ENCODE measurements at regions not wholly inside any gene's neighbourhood (a gene's known extent, or its start where the extent isn't known, plus 50 kb on each side); places are given as distances from the start of the nearest gene placed in this dataset.

DNA sequence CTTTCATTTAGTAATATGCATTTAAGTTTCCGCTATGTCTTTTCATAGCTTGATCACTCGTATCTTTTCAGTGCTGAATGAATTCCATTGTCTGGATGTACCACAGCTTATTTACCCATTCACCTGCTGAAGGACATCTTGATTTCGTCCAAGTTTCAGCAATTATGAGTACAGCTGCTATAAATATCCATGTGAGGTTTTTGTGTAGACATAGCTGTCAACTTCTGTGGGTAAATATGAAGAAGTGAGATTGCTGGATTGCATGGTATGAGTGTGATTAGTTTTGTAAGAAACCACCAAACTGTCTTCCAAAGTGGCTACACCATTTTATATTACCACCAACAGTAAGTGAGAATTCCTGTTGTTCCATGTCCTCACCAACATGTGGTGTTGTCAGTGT lies 79.2 kb upstream of the STMND1 start:
- no peaks in the 10 kb centered on the region for H3K36me3 Mint-ChIP-seq (ENCODE audit: low read depth)
- no peaks in the 10 kb centered on the region for H3K4me1 Mint-ChIP-seq (ENCODE audit: low read depth)
- H3K27me3 Mint-ChIP-seq (ENCODE audit: insufficient read depth): peaks cover 34% of the 10 kb centered on the region
- H3K4me3 Mint-ChIP-seq: no peak overlapping the region
- intact Hi-C loops (cut with micrococcal nuclease): no loop called here
- H3K27ac Mint-ChIP-seq: no peak overlapping the region
- peaks cover 4% of the 10 kb centered on the region for H3K9me3 Mint-ChIP-seq
- DNase-seq (ENCODE audit: low spot score): no peak

GRCh38 chr6:17021539-17021889 lies 80.3 kb upstream of the STMND1 start:
- H3K4me1 Mint-ChIP-seq (ENCODE audit: low read depth): peaks cover 3% of the 10 kb centered on the region
- H3K9me3 Mint-ChIP-seq: peaks cover 4% of the 10 kb centered on the region
- intact Hi-C loops (cut with micrococcal nuclease): no loop called here
- peaks cover 44% of the 10 kb centered on the region for H3K27me3 Mint-ChIP-seq (ENCODE audit: insufficient read depth)
- H3K27ac Mint-ChIP-seq: no peak overlapping the region
- no peak overlapping the region for H3K4me3 Mint-ChIP-seq
- no peaks in the 10 kb centered on the region for H3K36me3 Mint-ChIP-seq (ENCODE audit: low read depth)
- no peak for DNase-seq (ENCODE audit: low spot score)

DNA sequence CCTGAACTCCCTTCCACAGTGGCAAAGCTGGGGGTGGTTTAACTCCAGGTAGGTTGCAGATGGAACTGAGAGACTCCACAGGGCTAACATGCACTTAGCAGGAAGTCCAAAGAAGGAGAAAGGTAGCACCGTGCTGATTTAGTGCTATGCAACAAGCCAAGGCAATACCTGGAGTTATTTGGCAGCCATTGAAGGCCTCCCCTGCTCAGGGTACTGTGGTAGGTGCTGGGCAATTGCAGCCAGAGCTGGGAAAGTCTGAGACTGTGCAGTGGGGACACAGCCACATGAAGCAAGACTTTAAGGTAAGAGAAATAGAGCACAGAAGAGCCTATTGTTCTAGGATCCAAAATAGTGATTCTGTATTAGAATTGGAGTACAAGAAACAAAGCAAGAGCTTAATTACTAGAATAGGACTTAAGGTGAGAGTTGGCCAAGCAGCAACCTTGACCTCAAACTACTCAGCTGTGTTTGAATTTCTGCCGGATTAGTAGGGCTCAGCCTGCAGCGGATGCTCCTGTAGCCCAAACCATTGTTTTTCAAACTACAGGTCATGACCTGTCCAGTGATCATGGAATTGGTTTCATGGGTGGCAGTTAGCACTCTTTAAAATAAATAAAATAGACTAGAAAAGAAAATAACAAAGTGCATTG lies 80.8 kb upstream of the STMND1 start:
- H3K4me3 Mint-ChIP-seq: no peak overlapping the region
- H3K27me3 Mint-ChIP-seq (ENCODE audit: insufficient read depth): peaks cover 46% of the 10 kb centered on the region
- no peak overlapping the region for H3K27ac Mint-ChIP-seq
- intact Hi-C loops (cut with micrococcal nuclease): no loop called here
- H3K9me3 Mint-ChIP-seq: peaks cover 4% of the 10 kb centered on the region
- no peak for DNase-seq (ENCODE audit: low spot score)
- H3K4me1 Mint-ChIP-seq (ENCODE audit: low read depth): peaks cover 6% of the 10 kb centered on the region
- H3K36me3 Mint-ChIP-seq (ENCODE audit: low read depth): no peaks in the 10 kb centered on the region

- Mint-ChIP-seq H3K4me3 (no peak overlapping the region), H3K27me3 (ENCODE audit: insufficient read depth) (peaks cover 58% of the 10 kb centered on the region), H3K36me3 (ENCODE audit: low read depth) (peaks cover 2% of the 10 kb centered on the region), H3K4me1 (ENCODE audit: low read depth) (peaks cover 17% of the 10 kb centered on the region), H3K9me3 (peaks cover 8% of the 10 kb centered on the region), H3K27ac (no peak overlapping the region)
- intact Hi-C loops (cut with micrococcal nuclease): loop anchor here (5.0 to 10.0 kb wide), 3 partner anchors 181 to 1246 kb away; partner anchors contain the start of gene DEK
- no peak for DNase-seq (ENCODE audit: low spot score)
Observed at GRCh38 chr6:17018425-17018824, 83.4 kb upstream of the STMND1 start.

- no peak overlapping the region for H3K4me3 Mint-ChIP-seq
- peaks cover 17% of the 10 kb centered on the region for H3K4me1 Mint-ChIP-seq (ENCODE audit: low read depth)
- no peak for DNase-seq (ENCODE audit: low spot score)
- H3K27ac Mint-ChIP-seq: no peak overlapping the region
- intact Hi-C loops (cut with micrococcal nuclease): loop anchor here (5.0 to 10.0 kb wide), 3 partner anchors 180 to 1247 kb away; partner anchors contain the start of gene DEK
- H3K36me3 Mint-ChIP-seq (ENCODE audit: low read depth): peaks cover 2% of the 10 kb centered on the region
- peaks cover 8% of the 10 kb centered on the region for H3K9me3 Mint-ChIP-seq
- H3K27me3 Mint-ChIP-seq (ENCODE audit: insufficient read depth): peaks cover 58% of the 10 kb centered on the region
Observed at GRCh38 chr6:17017416-17017815, 84.4 kb upstream of the STMND1 start.

DNA sequence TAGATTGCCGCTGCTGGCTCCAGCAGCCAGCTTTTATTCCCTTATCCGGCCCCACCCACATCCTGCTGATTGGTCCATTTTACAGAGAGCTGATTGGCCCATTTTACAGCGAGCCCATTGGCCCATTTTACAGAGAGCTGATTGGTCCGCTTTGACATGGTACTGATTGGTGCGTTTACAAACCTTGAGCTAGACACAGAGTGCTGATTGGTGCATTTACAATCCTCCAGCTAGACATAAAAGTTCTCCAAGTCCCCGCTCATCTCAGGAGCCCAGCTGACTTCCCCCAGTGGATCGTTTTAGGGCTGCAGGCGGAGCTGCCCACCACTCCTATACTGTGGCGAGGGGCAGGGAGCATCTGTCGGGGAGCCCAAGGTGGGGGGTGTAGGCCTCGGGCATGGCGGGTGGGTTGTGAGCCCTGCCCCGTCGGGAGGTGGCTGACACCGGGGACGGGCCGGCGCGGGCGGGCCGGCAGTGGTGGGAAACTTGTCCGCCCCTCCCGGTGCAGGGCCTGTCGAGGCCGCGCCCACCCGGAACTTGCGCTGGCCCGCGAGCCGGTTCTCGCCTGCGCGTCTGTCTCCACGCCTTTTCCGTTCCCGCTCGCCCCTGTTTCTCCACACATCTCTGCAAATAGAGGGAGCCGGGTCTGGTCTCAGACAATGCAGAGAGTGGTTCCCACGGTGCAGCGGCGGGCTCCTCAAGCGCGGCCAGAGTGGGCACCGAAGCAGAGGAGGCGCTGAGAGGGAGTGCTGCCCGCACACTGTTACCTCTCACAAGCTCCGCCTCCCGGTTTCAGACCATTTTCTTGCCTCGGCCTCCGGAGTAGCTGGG lies 86.1 kb upstream of the STMND1 start:
- peaks cover 2% of the 10 kb centered on the region for H3K36me3 Mint-ChIP-seq (ENCODE audit: low read depth)

GRCh38 chr6:17015144-17015543 lies 86.7 kb upstream of the STMND1 start:
- peaks cover 8% of the 10 kb centered on the region for H3K9me3 Mint-ChIP-seq
- peaks cover 2% of the 10 kb centered on the region for H3K36me3 Mint-ChIP-seq (ENCODE audit: low read depth)
- no peak overlapping the region for H3K27ac Mint-ChIP-seq
- peaks cover 50% of the 10 kb centered on the region for H3K27me3 Mint-ChIP-seq (ENCODE audit: insufficient read depth)
- peak overlapping the region; percentile 16 for H3K4me3 Mint-ChIP-seq
- DNase-seq (ENCODE audit: low spot score): peak; percentile 14
- intact Hi-C loops (cut with micrococcal nuclease): loop anchor here (1.0 to 10.0 kb wide), 4 partner anchors 64 to 1250 kb away; partner anchors contain the start of gene DEK
- peaks cover 17% of the 10 kb centered on the region for H3K4me1 Mint-ChIP-seq (ENCODE audit: low read depth)

More for the DNA sequence above, 86.1 kb upstream of the STMND1 start:
- H3K4me1 Mint-ChIP-seq (ENCODE audit: low read depth): peaks cover 17% of the 10 kb centered on the region
- intact Hi-C loops (cut with micrococcal nuclease): loop anchor here (1.0 to 10.0 kb wide), 4 partner anchors 64 to 1249 kb away; partner anchors contain the start of gene DEK
- no peak for DNase-seq (ENCODE audit: low spot score)
- H3K27me3 Mint-ChIP-seq (ENCODE audit: insufficient read depth): peaks cover 53% of the 10 kb centered on the region
- peak overlapping the region; percentile 16 for H3K4me3 Mint-ChIP-seq
- no peak overlapping the region for H3K27ac Mint-ChIP-seq
- H3K9me3 Mint-ChIP-seq: peaks cover 8% of the 10 kb centered on the region

DNA sequence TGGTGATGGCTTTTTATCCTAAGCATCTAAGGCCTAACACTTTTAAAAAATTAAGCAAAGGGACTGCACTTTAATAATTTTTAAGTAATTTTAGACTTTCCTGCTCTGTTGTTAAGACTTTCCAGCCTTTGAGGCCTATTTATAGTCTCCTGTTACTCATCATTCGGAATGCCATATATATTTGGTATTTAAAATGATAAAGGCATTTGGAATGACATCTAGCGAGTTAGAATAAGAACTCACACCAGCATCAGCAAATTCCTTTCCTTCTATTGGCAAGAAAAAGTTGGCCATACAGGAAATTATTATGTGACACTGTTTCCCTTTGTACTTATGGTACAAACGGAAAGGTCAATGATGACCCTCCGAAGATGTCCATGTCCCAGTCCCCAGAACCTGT lies 88.1 kb upstream of the STMND1 start:
- peaks cover 17% of the 10 kb centered on the region for H3K4me1 Mint-ChIP-seq (ENCODE audit: low read depth)
- H3K27ac Mint-ChIP-seq: no peak overlapping the region
- H3K36me3 Mint-ChIP-seq (ENCODE audit: low read depth): peaks cover 2% of the 10 kb centered on the region
- peaks cover 36% of the 10 kb centered on the region for H3K27me3 Mint-ChIP-seq (ENCODE audit: insufficient read depth)
- no peak overlapping the region for H3K4me3 Mint-ChIP-seq
- peaks cover 8% of the 10 kb centered on the region for H3K9me3 Mint-ChIP-seq
- intact Hi-C loops (cut with micrococcal nuclease): loop anchor here (10.0 kb wide), 1 partner anchor 1251 kb away; the partner anchor contains the start of gene DEK
- no peak for DNase-seq (ENCODE audit: low spot score)

DNA sequence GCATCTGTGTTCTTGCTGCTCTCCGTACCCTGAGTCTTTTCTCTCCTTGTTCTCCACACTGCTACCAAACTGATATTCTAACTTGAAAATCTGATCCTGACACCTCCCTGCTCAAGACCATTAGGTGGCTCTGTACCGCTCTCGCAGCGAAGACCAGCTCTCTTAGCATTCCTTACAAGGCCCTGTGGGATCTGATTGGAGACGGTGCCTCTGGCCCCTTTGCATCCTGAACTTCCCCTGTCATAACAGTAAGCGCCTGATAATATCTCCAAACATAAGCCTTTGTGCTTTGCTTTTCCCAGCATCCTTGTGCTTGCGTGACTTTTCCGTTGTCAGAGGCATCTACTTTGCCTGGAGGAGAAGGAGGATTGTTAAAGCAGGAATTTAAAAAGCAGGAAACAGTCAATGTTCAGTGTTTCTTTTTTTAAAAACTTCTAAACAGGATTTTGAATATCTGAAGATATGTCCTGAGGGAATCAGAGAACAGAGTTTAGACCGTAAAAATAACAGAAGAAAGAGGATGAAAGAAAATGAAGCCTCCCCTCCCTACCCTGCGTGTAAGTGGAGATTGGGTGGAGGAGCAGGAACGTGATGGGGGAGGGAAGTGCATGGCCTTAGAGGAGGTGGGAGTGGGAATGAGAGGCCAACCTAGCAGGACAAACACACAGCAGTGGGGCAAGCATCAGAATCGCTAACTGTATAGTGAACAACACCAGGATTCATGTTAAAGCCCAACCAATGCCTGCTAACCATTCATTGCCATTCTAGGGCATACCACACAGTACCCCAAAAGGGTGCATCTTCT lies 89.2 kb upstream of the STMND1 start:
- intact Hi-C loops (cut with micrococcal nuclease): loop anchor here (10.0 kb wide), 1 partner anchor 1252 kb away; the partner anchor contains the start of gene DEK
- no peak for DNase-seq (ENCODE audit: low spot score)
- peaks cover 34% of the 10 kb centered on the region for H3K27me3 Mint-ChIP-seq (ENCODE audit: insufficient read depth)
- peaks cover 16% of the 10 kb centered on the region for H3K9me3 Mint-ChIP-seq
- H3K36me3 Mint-ChIP-seq (ENCODE audit: low read depth): peaks cover 2% of the 10 kb centered on the region
- H3K4me3 Mint-ChIP-seq: no peak overlapping the region
- no peak overlapping the region for H3K27ac Mint-ChIP-seq
- H3K4me1 Mint-ChIP-seq (ENCODE audit: low read depth): peaks cover 17% of the 10 kb centered on the region

- peaks cover 28% of the 10 kb centered on the region for H3K27me3 Mint-ChIP-seq (ENCODE audit: insufficient read depth)
- H3K9me3 Mint-ChIP-seq: peaks cover 16% of the 10 kb centered on the region
- H3K36me3 Mint-ChIP-seq (ENCODE audit: low read depth): peaks cover 2% of the 10 kb centered on the region
- intact Hi-C loops (cut with micrococcal nuclease): loop anchor here (10.0 kb wide), 1 partner anchor 1253 kb away; the partner anchor contains the start of gene DEK
- no peak overlapping the region for H3K4me3 Mint-ChIP-seq
- H3K27ac Mint-ChIP-seq: no peak overlapping the region
- DNase-seq (ENCODE audit: low spot score): no peak
- H3K4me1 Mint-ChIP-seq (ENCODE audit: low read depth): peaks cover 17% of the 10 kb centered on the region
Observed at GRCh38 chr6:17011985-17012384, 89.9 kb upstream of the STMND1 start.

GRCh38 chr6:17007749-17008148 lies 94.1 kb upstream of the STMND1 start:
- H3K36me3 Mint-ChIP-seq (ENCODE audit: low read depth): no peaks in the 10 kb centered on the region
- no peak for DNase-seq (ENCODE audit: low spot score)
- intact Hi-C loops (cut with micrococcal nuclease): no loop called here
- H3K27me3 Mint-ChIP-seq (ENCODE audit: insufficient read depth): peaks cover 14% of the 10 kb centered on the region
- H3K27ac Mint-ChIP-seq: no peak overlapping the region
- H3K4me3 Mint-ChIP-seq: no peak overlapping the region
- no peaks in the 10 kb centered on the region for H3K4me1 Mint-ChIP-seq (ENCODE audit: low read depth)
- peaks cover 8% of the 10 kb centered on the region for H3K9me3 Mint-ChIP-seq

- H3K36me3 Mint-ChIP-seq (ENCODE audit: low read depth): no peaks in the 10 kb centered on the region
- no peaks in the 10 kb centered on the region for H3K4me1 Mint-ChIP-seq (ENCODE audit: low read depth)
- H3K4me3 Mint-ChIP-seq: no peak overlapping the region
- peaks cover 8% of the 10 kb centered on the region for H3K9me3 Mint-ChIP-seq
- no peak overlapping the region for H3K27ac Mint-ChIP-seq
- no peak for DNase-seq (ENCODE audit: low spot score)
- intact Hi-C loops (cut with micrococcal nuclease): no loop called here
- H3K27me3 Mint-ChIP-seq (ENCODE audit: insufficient read depth): peaks cover 17% of the 10 kb centered on the region
Observed at GRCh38 chr6:17006543-17006942, 95.3 kb upstream of the STMND1 start.
